ENCODE measurements at regions not wholly inside any gene's neighbourhood (a gene's known extent, or its start where the extent isn't known, plus 50 kb on each side); places are given as distances from the start of the nearest gene placed in this dataset.
A peak's percentile ranks its signal among the peaks of the same experiment; 100 is the strongest.
"Not testable (repeated sequence)": the region's sequence is repeated elsewhere in the genome, so short reads cannot be mapped to it uniquely, and the experiment has no call there.

DNA sequence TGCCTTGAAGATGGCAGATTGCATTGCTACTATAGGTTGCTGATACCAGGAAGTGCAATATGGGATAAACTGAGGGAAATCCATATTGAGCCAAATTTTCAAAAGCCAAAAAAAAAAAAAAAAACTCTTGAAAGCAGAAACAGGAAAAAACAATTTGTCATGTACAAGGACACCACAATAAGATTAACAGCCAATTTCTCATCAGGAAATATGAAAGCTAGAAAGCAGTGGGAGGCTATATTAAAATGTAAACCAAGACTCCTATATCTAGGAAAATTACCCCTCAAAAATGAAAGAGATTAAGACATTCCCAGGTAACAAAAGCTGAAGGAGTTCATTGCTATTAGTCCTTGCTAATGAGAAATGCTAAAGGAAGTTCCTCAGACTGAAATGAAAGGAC lies 462.8 kb upstream of the DPH6 start:
- no peak for DNase-seq

GRCh38 chr15:36024031-36024688 lies 478.2 kb upstream of the DPH6 start:
- peak; percentile 15 for DNase-seq

- no peak for DNase-seq
Measured at GRCh38 chr15:36026627-36027283, 480.8 kb upstream of the DPH6 start.

GRCh38 chr15:36029606-36030210 lies 483.7 kb upstream of the DPH6 start:
- no peak for DNase-seq

DNA sequence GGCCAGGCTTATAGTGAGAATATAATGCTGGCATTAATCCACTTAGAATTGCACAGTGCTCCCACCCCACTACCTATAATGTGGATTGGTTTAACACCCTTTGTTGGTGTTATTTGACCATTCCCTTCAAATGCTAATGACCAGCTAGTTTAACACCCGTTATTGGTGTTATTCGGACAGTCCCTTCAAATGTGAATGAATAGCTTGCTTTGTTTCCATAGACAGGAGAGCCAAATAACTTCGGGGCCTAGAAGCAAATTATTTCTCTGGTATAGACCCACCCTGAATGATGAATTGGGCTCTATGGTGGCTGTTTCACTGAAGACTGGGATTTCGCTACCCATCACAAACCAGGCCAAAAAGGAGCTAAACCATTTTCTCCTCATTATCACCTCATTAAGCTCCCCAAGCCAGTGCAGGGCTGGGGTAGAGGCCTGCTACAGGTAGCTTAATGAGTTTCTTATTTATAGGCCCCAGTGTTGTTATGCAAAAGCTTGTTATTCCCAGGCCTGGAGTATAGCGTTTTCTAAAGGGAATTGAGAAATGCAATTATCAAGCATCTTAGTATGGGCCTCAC lies 494.1 kb upstream of the DPH6 start:
- no peak for DNase-seq

DNA sequence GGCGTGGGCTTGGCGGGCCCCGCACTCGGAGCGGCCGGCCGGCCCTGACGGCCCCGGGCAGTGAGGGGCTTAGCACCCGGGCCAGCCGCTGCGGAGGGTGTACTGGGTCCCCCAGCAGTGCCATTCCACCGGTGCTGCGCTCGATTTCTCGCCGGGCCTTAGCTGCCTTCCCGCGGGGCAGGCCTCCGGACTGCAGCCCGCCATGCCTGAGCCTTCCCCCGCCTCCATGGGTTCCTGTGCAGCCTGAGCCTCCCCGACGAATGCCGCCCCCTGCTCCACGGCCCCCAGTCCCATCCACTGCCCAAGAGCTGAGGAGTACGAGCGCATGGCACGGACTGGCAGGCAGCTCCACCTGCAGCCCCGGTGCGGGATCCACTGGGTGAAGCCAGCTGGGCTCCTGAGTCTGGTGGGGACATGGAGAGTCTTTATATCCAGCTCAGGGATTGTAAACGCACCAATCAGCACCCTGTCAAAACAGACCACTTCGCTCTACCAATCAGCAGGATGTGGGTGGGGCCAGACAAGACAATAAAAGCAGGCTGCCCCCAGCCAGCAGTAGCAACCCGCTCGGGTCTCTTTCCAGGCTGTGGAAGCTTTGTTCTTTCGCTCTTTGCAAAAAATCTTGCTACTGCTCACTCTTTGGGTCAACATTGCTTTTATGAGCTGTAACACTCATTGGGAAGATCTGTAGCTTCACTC lies 501.2 kb upstream of the DPH6 start:
- not testable (repeated sequence) for DNase-seq

DNA sequence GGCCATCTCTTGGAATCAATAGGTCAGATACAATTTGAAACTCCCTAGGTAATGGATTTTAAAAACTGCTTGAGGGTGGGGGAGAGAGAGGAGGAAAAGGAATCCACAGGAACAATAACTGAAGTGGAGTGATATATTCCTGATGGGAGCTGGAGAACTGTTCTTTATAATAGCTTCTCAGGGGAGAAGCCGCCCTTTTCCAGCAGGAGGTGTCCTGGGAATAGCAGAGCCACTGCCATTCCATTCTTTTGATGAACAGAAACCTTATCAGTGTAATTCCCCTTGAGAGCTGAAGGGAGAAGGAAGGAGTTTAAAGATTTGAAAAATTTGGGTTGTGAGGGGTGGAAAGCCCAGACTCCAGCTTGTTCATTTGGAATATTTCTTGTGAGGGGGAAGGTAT lies 504.9 kb upstream of the DPH6 start:
- no peak for DNase-seq

- peak; percentile 42 for DNase-seq
Measured at GRCh38 chr15:36052641-36053040, 506.7 kb upstream of the DPH6 start.

GRCh38 chr15:36053746-36054145 lies 507.8 kb upstream of the DPH6 start:
- no peak for DNase-seq

DNA sequence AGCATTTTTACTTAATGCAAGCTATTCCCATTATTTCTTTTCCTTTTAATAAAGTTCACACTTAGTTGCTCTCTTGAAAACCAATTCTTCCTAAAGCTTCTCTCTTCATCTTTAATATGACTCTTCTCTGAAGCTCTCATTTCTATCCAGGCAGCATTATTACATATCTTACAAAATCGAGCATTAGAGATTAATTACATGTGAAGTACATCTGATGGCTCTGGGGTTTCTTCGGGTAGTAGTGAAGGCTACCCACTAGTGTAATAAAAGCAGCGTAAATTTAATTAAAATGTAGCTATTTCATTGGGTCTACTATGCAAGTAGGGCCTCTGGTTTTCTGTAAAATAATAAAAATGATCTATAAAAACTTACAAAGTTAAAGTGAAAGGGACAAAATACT lies 513.6 kb upstream of the DPH6 start:
- DNase-seq = no peak

DNA sequence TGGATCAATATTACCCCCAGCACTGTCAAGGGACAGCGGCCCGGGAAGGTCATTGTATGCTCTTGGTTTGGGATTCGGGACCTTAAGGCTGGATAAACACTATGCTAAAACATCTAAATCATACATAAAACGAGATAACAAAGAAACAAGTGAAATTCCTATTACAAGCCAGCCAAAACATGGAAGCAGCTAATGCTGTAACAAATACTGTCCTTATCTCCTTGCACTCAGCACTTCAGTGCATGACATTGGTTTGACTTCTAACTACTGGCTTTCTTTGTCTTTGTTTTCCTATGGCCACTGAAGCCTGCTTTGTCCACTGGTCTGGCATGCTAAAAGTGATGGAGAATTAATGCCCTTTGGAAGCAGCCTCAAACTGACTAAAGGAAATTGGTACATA lies 516.4 kb upstream of the DPH6 start:
- no peak for DNase-seq

DNA sequence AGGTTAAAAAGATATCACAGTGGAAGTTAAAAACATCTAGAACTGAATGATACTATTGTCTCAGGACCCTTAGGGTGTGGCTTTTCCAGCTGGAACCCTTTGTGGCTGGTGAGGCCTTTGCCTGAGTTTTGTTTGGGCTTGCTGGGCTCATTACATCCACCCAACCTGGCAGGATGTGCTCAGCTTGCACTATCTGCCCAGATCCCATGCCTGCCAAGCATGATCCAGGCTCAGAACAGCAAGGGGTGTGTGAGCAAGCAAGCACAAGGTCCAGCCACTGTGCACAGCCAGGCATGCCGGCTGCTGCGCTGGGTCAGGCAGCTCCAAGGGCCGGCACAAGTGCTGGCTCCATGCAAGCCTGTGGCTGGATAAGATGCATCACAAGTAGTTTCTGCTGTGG lies 512.7 kb upstream of the CDIN1 start:
- DNase-seq = no peak

- no peak for DNase-seq
Measured at GRCh38 chr15:36067483-36068274, 511.7 kb upstream of the CDIN1 start.

DNA sequence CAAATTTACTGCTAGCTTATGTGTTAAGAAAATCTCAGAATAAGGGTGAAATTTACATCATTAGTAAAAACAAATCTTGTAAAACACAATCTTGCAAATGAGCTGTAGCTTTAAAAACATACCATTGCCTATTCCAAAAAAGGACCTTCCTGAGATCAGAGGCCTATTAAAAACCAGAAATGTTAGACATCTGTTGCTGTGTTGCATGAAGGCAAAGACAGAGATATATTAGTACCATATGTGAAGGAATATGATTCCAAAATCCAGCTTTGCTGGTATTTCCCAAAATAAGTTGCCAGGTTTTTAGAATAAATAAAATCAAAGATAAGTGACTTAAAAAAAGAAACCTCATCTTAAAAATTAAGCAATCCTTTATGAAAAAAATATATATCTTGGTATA lies 504.1 kb upstream of the CDIN1 start:
- no peak for DNase-seq

DNA sequence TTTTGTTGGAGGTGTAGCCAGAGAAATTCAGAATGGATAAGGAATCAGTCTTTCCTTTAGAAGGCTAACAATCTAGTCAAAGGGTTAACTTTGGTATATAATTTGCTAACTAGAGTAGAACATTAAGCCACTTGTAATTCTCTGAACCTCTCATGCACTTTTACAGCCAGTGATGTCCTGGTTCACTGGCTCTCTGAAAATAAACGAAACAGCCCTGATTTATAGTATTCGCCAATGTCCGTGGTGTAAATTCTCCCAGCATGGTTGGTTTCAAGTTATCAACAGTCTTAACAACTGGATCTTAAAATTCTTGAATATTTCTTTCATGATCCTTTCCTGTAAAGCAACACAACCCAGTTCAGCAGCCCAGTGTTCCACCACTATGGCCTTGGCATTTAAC lies 500.4 kb upstream of the CDIN1 start:
- DNase-seq = no peak

- no peak for DNase-seq
Measured at GRCh38 chr15:36080759-36081158, 498.7 kb upstream of the CDIN1 start.

DNA sequence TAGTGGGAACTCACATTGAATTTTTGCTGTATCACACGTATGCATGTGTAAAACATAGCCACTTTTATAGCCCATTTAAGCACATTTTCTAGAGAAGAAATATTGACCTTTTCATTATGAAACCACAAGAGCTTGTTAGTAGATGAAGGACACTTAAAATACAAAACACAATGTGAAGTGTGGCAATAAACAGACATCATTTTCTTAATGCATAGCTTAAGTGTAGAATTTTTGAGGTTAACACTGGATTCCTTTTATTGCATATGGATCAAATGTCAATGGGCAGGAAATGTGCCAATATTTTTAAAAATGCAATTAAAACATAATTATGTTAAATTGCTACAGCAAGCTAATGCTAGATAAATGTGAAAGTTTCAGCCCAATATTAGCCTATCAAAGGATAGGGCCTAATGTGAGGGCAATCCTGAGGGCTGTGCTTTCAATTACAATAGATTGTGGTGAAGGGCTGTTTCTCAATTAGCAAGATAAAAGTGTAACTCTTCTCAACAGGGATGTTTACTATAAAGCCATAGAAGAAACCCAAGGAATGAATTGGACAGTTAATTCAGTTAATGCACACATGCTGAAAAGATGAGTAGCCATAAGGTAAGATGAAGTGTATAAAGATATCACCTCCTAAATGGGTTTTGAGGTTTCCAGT lies 489.0 kb upstream of the CDIN1 start:
- DNase-seq = no peak

DNA sequence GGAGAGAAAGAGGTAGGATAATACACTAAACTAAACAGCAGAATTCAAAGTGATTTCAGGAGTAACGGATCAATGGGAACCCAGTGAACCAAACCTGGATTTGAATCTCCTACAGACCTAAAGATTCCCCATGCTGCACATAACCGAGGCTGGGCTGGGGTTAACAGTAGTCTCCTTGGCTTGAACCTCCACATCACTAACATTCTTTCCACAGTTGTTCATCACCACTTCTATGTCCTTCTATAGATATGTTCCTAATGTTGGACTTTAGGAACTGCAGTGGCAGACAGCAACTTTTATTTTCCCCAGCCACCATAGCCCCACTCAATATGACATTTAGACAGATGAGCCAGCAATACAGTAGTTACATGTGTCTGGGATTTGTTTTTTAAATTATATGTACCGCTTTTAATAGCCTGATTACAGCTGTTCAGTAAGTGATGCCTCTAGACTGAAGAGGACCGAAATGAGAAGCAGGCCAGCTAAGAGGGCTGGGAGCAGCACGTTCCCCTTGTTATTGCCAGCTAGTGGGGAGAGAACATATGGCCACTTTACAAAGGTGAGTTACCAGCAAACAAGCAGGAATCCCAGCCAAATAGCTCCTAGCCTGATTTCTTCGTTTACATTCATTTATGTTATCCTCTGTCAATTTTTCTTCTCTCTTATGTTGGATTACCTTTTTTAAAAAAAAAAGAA lies 472.6 kb upstream of the CDIN1 start:
- DNase-seq = no peak

DNA sequence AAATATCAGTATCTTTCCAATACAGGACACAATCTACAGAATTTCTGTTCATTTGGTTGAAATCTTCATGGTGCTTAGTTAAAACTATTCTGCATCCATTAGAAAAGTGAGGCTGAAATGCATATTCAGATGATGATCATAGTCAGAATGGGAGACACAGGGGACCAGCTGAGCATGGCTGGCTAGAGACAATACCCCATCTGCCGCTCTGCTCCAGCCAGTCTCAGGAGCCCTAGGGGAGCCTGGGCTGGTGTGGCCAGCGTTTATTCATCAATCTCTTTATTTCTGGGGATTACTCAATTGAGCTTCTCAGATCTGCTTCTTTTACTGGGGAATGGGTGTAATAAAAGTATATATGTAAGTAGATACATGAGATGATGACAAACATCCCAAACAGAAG lies 470.9 kb upstream of the CDIN1 start:
- no peak for DNase-seq

DNA sequence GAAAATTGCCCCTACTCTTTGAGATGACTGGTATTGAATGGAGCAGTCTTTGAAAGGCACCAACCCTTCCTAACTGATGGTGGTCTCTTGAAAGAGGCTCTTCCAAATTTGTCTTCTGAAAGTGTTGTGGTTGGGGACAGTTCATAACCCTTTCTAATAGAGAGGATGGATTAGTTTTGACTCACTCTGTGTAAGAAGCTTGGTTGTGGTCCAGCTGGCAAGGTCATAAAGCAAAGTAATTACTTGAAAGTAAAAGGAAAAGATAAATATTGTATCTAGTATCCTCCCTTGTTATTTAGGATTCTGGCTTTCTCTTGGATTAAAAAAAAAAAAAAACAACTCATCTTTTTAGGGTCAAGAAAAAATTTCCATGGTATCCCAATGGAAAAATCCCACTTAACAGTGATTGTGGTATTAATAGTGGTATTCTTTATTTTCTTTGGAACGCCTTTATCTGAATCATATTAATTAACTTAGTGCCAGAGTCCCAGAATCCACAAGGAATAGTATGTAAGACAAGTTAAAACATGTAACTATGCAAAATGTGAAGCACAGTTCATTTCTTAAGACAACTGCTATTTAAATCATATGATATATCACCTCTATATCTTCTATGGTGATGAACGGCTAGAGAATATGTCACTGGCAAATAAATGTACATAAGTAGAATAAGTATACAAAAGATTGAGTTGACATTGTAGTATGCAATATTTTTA lies 469.3 kb upstream of the CDIN1 start:
- no peak for DNase-seq

- no peak for DNase-seq
Measured at GRCh38 chr15:36110659-36110993, 468.8 kb upstream of the CDIN1 start.

Measured in NCI-H82 (cell line).